RPMI8226 (cell line): ENCODE measurements at regions not wholly inside any gene's neighbourhood (a gene's known extent, or its start where the extent isn't known, plus 50 kb on each side); places are given as distances from the start of the nearest gene placed in this dataset.

Experiments used
- DNase-seq: peaks from one replicate; pipeline ENCODE4 v3.0.0-alpha.2; 2015

DNA sequence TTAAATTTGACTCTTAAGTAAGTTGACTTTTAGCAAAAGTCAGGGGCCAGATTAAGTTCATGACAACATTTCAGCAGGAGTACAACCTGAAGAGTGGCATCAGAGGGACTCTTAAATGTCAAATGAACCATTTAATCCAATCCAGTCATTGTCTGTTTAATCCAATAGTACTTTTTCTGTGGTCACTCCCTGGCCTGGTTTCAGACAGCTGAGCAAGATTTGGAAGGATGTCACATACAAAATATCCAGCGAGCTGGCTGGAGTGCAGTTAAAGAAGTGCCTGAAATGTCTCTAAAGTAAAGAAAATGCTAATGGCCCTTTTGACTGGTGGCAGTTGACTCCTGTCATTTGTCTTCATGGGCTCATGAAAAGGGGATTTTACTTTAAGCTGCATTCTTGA is 1082.1 kb downstream of the AACS start:
- DNase-seq, result no peak

DNA sequence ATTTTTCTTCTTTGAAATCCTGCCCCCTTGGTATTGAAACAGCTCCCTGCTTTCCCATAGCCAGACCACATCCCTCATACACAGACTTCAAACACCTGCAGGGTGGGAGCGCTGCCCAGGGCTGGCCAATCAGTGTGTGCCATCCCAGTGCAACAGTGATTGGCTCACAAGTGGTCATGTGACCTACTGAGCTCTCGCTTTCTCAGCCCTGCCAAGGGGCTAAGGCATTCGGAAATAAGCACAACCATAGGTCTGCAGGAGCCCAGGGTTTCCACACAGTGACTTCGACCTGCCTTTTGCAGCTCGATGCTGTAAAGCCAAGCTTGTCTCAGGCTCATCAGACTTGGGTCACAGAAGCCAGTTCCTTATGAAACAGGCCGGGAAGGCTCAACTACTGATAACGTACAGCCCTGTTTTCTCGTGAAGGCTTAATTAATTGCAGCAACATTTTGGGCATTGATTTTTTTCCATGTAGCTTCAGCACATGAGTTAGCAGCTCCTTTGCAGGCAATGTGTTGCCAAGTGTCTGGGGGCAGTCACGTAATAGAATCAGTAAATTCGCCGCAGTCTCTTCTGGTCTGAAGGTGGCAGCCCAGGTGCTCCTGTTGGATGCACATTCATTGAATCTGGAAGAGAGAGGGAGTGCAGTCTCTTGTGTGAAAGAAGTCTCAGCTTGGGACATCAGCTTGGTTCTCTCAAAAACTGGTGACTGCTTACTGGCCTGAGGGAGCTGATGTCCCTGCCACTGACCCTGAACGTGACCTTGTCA is 1091.8 kb downstream of the AACS start:
- peak; percentile 20 for DNase-seq

DNA sequence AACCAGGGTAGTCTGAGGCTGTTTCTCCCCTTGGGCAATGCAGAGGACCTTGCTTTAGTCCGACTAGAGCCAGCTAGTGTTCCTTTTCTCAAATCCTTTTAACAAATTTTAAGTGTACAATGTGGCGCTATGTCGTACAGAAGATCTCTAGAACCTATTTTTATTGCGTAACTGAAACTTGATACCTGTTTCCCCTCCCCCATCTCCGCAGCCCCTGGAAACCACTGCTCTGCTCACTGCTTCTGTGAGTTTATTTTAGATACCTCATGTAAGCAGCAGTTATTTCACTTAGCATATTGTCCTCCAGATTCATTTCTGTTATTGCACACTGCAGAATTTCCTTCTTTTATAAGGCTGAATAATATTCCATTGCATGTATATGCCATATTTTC is 1092.3 kb downstream of the AACS start:
- no peak for DNase-seq

DNA sequence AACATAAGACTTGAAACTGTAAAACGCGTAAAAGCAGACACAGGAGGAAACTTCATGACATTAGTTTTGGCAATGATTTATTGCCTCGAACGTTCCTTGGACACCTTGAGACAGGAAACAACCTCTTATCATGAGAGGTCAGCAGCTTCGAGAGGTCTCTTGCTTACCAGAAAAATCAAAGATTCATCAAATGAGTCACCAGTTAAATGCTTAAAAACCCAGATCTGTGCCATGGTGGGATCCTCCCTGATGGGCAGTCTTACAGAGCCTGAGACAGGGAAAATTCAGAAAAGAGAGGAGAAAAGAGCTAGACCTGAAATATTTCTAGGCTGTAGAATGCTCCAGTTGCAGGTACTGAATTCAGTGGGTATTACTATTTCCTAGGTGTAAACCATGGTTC is 1093.9 kb downstream of the AACS start:
- DNase-seq, result no peak

DNA sequence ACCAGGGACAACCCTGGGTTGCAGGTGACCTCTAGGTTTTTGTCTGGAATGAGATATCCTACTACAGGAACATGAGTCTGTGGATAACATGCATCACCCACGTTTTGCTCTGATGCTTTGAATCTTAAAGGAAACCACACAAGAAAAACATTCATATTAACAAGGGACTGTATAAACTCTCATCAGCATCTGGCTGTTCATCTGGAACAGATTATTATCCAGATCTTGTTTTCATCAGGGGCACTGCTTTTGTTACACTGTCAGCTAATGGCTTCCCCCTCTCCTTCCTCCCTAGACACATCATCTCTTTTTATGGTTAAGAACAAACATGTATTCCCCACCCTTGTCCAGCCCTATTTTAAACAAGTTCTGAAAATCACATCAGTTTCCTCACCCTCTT is 1095.7 kb downstream of the AACS start:
- no peak for DNase-seq

DNA sequence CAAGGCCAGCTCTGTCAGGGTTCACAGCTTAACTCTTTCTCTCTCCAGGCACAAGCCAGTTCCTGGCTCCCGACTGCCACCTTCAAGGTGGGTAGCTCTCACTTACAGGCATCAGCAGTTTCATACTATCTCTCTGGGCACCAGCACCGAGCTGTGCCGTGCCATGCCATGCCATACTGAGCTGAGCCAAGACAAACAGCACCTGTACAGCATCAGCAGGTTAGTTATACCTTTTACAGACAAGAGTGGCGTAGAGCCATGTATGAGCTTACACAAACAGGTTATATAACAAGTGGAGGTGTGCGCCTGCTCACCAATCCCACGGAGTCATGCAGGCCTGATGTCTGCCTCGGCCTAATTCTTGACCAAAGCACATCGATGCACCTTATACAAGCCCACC is 1098.7 kb downstream of the AACS start:
- peak; percentile 21 for DNase-seq

DNA sequence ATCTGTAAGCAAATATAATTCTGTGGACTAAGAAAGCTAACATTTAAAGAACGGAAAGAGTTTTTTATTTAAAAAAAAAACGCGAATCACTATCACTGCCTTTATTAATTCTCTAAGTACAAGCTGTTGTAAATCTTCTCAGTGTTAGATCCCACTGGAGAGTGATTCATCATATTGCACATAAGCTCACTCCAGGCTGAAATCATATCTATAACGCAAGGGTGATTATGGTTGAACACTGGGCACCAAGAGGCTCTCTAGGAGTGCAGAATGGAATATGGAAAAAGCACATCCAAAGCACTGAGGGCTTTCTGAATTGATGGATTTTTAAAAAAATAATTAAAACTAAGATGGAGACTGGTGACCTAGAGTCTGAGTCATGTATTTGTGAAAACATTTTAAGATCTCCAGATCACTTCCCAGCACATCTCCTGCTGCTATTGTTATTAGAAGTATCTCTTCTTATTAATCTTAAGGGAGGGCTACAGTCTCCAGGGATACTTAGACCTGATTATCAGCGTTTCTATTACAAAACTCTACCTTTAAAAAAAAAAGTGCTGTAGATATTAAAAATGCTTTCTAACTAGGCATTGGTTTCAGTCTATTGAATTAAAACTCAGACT is 1106.8 kb downstream of the AACS start:
- no peak for DNase-seq

DNA sequence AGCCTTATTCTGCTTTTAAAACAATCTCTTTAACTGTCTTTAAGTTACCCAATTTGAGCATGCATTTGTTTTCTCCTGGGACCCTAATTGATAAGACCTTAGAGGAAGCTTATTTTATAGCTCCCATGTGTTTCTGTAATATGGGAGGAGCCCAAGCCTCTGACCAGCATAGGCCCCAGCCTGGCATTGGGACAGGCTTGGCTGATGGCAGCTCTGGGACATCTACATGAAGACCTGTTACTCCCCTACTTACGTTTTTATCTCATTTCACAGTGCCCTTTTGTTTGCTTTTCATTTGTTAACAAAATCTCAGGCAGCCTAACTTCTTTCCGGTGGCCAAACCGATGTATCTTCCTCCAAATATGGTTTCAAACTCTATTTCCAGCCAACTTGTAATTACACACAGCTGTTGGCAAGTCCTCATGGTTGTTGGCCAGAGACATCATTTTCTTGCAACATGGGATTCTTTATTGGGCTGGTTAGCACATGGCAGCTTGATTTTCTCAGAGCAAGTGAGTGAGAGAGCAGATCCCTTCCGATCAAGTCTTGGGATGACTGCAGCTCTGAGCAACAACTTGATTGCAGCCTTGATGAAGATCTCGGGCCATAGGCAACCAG is 1117.5 kb downstream of the AACS start:
- no peak for DNase-seq

DNA sequence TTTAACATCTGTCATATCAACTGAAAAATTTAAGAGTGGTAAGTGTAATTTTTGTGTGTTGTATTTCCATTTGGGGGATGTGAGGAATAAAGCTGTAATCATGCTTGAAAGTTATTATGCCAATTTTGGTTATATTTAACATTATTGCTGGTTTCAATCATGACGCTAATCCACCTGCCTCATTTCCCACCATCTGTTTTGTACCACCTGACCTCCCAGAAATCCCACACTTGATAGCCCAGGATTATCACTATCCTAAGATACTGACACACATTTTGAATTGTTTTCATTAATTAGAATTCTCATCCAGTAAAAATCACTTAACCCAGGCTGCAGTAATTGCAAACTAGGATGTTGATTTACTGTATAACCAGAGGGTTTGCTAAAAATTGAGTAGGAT is 1119.8 kb downstream of the AACS start:
- DNase-seq, result no peak

DNA sequence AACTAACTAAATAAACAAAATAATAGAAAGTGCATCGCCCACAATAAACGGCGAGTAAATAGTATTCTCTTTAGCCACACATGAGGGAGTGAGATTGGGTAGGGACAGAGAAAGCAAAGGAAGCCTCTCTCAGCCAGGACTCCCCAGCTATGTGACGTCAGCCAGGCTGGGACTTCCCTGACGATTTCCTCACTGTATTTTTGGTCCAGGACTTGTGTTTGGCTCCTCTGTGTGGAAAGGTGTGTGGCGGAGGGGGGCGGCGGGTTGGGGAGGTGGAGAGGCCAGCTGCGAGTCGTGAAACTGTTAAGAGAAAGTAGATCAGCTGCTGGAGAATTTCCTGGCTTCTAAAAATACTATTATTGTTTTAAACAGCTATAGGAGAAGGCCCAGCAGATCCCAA is 1124.6 kb downstream of the AACS start:
- no peak for DNase-seq

DNA sequence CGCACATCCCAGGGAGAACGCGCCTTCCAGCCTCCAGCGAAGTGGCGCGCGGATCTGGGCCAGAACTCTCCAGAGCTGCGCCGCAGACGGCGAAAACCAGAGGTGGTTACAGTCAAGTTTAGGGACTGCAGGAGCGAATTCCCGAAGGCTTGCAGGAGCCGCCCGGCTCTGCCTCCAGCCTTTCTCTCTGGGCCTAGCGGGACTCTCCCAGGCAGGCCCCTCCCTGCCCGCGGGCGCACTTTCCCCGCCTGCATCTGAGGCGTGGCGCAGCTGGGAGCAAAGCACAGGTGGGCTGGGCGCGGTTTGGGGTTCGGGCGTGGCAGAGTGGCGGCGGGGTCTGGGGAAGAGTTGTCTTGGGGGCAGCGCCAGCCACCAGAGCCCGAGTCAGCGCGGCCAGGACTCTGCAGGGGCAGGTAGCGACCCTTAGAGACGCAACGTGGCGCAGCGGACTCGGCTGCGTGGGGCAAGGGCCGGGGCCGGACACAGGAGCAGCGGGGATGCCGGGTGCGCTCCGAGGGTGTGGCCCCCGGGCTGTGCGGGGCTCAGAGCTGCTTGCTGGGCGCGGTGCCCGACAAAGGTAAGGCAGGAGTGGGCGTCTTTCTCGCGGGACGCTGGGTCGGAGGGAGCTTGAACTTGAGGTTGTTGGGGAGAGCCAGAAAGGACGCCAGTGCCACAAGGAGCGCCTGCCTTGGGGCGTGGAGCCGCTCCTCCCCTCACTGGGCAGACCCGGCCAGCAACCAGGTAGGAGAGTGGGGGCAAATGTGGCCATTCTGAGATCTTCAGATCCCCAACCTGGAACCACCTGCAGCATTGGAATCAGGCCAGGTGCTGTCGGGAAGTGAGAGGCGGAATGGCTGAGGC is 1126.0 kb downstream of the AACS start:
- peak; percentile 31 for DNase-seq

DNA sequence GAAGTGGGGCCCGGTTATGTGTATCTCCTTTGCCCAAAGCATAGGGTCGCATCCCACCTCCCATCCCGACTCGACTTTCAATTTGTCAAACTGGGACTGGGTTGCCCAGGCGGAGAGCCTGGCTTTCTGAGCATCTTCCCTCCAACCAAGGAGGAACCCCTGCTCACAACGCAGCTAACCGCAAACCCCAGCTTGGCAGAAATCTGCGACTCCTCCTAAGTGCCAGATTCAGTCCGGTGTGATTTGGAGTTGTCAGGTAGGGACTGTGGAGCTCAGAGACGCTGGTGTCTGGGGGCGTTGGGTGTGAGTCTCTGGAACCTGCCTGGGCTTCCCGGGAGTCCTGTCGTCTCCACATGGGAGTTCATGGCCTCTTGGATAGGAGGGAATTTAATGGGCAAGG is 1126.7 kb downstream of the AACS start:
- peak; percentile 9 for DNase-seq

DNA sequence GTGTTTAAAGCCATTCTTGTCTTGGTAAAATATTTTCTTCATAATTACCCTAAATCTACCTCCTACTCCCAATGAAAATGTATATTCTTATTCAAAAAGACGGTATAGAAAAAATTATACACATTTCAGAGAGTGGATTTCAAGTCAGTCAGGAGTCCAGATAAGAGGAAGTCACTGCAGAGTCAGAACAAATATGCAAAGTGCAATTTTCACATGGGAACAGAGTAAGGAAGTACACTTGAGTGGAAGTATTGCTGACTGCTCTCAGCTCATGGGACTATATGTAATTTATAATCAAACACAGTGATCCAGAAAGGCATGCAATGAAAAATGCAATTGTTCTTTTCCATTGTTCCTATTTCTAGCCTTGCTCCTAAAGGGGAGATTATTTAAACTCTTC is 1128.0 kb downstream of the AACS start:
- DNase-seq, result no peak

DNA sequence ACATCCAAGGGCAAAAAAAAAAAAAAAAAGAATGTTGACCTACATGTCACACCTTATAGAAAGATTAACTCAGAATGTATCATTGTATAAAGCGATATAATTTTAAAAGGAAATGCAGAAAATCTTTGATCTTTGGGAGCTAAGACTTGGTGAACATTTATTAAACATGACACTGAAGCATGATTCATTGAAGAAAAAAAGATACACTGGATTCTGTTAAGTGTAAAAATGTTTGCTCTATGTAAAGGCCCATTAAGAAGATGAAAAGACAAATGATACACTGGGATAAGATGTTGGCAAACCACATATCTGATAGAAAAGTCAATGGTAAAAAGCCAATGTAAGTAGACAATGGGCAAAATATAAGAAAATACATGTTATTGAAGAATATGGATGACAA is 1131.0 kb downstream of the AACS start:
- DNase-seq, result no peak

DNA sequence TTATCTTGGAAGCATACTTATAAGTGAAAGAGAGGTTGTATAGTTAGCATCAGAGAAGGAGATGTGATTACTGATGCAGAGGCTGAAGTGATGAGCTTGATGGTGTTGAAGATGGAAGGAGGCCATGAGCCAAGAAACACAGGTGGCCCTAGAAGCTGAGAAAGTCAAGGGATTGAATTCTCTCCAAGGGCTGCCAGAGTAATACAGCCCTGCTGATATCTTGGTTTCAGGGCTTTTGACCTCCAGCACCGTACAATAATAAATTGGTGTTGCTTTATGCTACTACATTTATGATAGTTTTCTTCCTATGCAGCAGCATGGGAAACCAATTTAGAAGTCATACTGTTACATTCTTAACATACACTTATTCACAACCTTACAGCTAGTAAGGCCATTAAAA is 1133.3 kb downstream of the AACS start:
- DNase-seq, result no peak

DNA sequence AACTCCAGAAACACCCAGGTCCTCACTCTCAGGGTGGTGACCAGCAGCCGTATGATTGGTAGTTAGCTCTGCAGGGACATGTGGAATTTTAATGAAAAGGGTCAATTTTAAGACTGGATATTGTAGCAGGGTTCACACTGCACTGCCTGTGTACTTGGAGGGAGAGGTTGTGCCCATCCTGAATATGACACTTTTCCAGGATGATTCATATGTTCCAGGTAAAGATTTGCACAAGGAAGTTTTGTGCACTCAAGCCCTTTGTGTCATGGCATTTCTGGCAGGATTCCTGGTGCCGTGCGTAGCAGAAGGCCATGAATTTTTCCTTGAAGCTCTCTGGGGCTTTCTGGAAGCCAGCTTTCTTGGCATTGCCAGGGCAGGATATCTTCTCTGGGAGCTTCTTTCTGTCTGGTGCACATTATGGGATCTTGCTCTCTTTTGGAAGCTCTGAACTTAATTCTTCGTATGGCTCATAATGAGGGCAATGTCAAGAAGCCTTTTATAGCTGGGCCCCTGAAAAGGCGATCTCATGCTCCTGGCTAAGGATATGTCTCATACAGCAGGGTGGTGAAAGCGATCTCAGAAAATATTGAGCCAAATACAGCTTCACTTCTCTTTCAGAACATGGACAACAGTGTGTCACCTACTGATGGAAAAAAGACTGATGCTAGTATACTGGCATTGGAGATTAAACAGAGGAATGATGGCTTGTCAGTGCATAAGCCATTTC is 1133.9 kb downstream of the AACS start:
- no peak for DNase-seq

DNA sequence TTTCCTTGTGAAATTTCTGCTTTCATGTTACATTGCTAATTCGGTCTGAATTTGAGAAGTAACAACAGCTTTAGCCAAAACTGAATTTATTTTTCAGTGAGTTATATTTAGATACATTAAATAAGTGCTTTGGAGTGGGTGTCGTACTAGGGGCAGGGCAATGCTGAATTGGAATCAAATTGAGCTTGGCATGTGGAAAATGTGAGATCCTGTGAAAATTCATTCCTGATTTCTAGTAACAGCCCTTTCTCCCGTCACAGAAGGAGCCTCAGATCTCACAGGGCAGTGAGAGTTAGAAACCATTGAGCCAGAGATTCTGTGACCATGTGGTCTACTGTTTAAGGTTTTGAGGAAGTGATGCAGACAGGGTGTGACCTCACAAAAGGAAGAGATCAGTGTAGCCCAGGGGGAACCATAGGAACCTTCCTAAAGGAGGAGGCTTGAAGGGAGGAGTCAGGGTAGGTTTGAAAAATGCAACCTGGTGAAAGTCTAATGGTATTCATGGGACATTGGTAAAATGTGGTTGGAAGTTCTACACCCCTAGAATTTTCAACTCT is 1136.8 kb downstream of the AACS start:
- DNase-seq, result no peak

DNA sequence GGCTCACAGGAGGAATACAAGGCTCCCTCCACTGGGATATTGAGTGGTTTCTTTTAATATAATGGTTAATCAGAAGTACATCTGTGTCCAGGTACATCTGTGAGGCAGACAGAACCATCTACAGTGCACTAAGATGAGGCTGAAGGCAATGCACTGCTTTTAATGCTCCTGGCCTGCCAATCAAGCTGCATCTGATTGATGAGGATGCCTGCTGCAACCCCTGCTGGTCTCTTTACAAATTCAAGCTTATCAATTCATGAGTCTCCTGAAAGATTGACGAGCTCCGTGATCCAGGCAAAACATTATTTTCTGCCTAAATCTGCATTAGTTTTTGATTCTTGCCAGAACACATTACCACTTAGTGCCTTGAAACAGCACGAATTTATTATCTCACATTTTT is 1139.1 kb downstream of the AACS start:
- DNase-seq, result no peak

DNA sequence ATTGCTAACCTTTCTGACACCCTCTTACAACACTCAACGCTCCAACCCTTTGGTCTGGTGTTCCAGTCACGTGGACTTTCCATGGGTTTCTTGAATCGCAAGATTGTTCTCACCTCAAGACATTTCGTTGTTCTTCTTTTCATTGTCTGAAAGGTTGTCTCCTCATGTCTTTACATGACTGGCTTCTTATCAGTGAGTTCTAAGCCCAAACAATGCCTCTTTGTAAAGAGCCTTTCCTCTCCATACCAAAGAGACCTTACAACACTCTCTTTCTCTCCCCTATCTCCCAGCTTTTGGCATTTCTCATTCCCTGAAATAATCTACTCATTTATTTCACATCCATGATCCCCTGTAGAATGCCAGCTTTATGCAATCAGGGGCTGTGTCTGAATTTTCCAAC is 1144.8 kb downstream of the AACS start:
- no peak for DNase-seq

DNA sequence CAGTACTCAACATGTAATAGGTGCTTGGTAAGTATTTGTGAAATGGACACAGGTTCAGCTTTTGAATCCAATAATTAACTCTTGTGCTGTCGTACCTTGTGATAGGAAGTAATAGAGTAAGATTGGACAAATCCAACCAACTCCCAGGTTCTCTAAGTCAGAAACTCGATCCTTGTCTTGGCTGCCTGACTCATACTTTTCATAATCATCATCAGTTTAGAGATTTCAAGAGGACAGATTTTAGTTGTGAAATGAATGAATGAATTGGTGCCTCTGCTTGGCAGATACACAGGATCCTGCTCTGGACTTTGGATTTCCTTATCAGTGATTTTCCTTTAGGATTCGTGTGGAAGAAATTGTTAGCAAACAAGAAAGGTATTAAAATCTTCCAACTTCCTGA is 1145.2 kb downstream of the AACS start:
- no peak for DNase-seq

DNA sequence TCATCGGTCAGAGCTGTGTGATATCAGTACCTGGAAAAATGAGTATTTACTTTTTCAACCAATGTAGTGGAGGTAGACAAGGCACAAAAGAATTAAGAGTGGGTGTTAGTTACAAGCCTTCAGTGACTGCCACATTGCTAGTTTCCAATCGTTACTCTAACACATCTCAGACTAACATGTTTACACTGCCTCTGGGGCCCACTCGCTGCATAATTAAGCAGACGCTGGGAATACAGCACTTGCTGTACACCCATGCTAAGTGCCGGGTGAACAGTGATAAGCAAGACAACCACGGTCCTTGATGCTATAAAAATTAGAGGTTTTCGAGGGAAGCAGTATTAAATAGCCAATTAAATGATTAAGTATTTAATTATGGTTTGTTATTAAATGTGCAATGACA is 1147.6 kb downstream of the AACS start:
- no peak for DNase-seq

DNA sequence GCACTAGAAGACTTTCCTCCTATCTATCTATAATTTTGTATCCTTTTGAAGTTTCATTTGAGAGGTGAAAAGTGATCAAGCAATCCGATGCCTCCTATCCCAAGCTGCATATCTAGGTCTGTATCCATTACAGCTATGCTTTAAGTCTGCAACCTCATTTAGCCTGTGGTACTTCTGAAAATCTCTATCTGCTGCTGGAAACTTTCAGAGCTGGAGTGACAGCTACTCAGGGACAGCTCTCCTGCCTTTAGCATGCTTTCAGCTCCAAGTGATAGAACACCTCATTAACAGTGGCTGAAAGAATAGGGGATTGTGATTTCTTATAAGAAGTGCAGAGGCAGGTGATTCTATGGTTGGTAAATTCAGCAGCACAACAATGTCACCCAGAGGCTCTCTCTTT is 1153.5 kb downstream of the AACS start:
- DNase-seq, result no peak

DNA sequence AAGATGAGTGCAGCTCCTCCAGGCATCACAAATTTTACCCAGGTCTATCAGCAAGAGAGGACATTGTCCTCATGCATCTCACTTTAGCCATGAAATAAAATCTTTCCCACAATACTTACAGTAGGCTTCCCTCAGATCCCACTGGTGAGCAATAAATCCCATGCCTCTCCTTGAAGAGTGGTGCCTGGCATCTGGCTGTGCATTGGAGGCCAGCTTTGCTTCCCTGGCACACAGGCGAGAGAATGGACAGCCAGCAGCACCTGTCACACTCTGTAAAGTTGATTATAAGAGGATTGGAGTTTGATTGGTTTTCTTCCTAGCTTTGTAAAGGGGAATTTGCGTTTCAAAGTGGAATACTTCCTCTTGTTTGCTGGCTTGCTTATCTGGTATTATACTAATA is 1153.9 kb downstream of the AACS start:
- DNase-seq, result no peak
